OCI-LY3 (cell line): ENCODE measurements at regions not wholly inside any gene's neighbourhood (a gene's known extent, or its start where the extent isn't known, plus 50 kb on each side); places are given as distances from the start of the nearest gene placed in this dataset.

Source experiments
- EZH2phosphoT487 ChIP-seq: fragments of 200-600 bp; shearing (Covaris generic); IDR thresholded peaks from 2 replicates; pipeline ENCODE4 v1.6.1; 2018; ENCODE audit warnings: antibody characterized with exemption, mixed run types, low read depth
- TF ChIP-seq, protein P1 (sequence below): fragments of 200-600, 300-600 bp; sonication (generic); IDR thresholded peaks from 2 replicates; pipeline ENCODE4 v1.5.1; 2014; ENCODE audit warnings: antibody characterized with exemption, low read length, low read depth

DNA sequence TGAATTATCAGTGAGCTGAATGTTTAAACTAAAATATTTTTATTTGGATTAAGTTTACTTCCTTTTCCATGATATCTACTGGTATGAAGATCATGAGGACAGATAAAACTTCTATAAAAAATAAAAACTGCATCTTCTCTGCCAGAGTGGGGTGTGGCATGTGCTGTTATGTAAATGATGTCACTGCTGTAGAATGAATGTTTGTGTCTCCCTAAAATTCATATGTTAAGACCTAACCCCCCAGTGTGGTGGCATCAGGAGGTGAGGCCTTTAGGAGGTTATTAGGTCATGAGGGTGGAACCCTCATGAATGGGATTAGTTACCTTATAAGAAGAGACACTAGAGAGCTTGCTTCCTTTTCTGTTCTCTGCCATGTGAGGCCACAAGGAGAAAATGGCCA is 178.7 kb upstream of the DPH6 start:
- TF ChIP-seq, protein P1, sequence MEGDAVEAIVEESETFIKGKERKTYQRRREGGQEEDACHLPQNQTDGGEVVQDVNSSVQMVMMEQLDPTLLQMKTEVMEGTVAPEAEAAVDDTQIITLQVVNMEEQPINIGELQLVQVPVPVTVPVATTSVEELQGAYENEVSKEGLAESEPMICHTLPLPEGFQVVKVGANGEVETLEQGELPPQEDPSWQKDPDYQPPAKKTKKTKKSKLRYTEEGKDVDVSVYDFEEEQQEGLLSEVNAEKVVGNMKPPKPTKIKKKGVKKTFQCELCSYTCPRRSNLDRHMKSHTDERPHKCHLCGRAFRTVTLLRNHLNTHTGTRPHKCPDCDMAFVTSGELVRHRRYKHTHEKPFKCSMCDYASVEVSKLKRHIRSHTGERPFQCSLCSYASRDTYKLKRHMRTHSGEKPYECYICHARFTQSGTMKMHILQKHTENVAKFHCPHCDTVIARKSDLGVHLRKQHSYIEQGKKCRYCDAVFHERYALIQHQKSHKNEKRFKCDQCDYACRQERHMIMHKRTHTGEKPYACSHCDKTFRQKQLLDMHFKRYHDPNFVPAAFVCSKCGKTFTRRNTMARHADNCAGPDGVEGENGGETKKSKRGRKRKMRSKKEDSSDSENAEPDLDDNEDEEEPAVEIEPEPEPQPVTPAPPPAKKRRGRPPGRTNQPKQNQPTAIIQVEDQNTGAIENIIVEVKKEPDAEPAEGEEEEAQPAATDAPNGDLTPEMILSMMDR, result no peak
- no peak for TF ChIP-seq EZH2phosphoT487
